Neural progenitor cell (in vitro differentiated cells): ENCODE measurements at regions not wholly inside any gene's neighbourhood (a gene's known extent, or its start where the extent isn't known, plus 50 kb on each side); places are given as distances from the start of the nearest gene placed in this dataset.

Experiments
- CTCF ChIP-seq: fragments of 200-600 bp; sonication (generic); IDR thresholded peaks from 2 replicates; pipeline ENCODE4 v1.5.1; 2017; ENCODE audit warnings: antibody characterized with exemption, mild to moderate bottlenecking
- EZH2 ChIP-seq: fragments of 200-600 bp; sonication (generic); IDR thresholded peaks from 2 replicates; pipeline ENCODE4 v1.6.1; 2017; ENCODE audit warnings: antibody characterized with exemption, mild to moderate bottlenecking, moderate library complexity

GRCh38 chr2:10245661-10246060, 57.0 kb upstream of the HPCAL1 start:
- TF ChIP-seq CTCF (no peak), EZH2 (no peak)
